Ascending aorta (tissue), 2 donors: ENCODE measurements at regions not wholly inside any gene's neighbourhood (a gene's known extent, or its start where the extent isn't known, plus 50 kb on each side); places are given as distances from the start of the nearest gene placed in this dataset.

Source experiments
- DNase-seq, 2 donors: peaks; one replicate each; pipeline ENCODE4 v3.0.0-alpha.2; 2019; ENCODE audit warnings: low spot score in 2 of 2
- H3K27ac ChIP-seq, 2 donors: fragments of 200-600 bp; sonication (generic); one replicate each; pipeline ENCODE4 v1.5.1; 2016 to 2017; ENCODE audit warnings: mild to moderate bottlenecking in 1 of 2
- H3K27me3 ChIP-seq: fragments of 200-600 bp; sonication (generic); one replicate; pipeline ENCODE4 v1.5.1; 2017
- H3K36me3 ChIP-seq, 2 donors: fragments of 200-600 bp; sonication (generic); one replicate each; pipeline ENCODE4 v1.5.1; 2016
- H3K4me1 ChIP-seq, 2 donors: fragments of 200-600 bp; sonication (generic); one replicate each; pipeline ENCODE4 v1.5.1; 2016 to 2017; ENCODE audit warnings: mild to moderate bottlenecking in 1 of 2
- H3K4me3 ChIP-seq, 2 donors: fragments of 200-600 bp; sonication (generic); one replicate each; pipeline ENCODE4 v1.5.1; 2016 to 2017; ENCODE audit warnings: mild to moderate bottlenecking in 1 of 2
- H3K9me3 ChIP-seq, 2 donors: fragments of 200-600 bp; sonication (generic); one replicate each; pipeline ENCODE4 v1.5.1; 2016
- CTCF ChIP-seq, 3 experiments: fragments of 200-600 bp in 2 of 3; fragments of 450-650 bp in 1 of 3; sonication (generic) in 2 of 3; IDR thresholded peaks; one replicate each; pipeline ENCODE4 v1.5.1; 2016 to 2019; ENCODE audit warnings: antibody characterized with exemption in 3 of 3, mild to moderate bottlenecking in 1 of 3, moderate library complexity in 1 of 3
- intact Hi-C: fragments of 100-400 bp; cut with DNase I; formaldehyde crosslinking; loops from one replicate; pipeline ENCODE4 v1.15.1; 2023

GRCh38 chr2:67462738-67463496 lies 65.8 kb downstream of the ETAA1 start:
- TF ChIP-seq CTCF (IDR thresholded peaks at IDR 0.05), result no peak
- Histone ChIP-seq H3K9me3 (no peaks in the 10 kb centered on the region), H3K4me3 (no peak overlapping the region), H3K4me1 (no peaks in the 10 kb centered on the region), H3K36me3 (no peaks in the 10 kb centered on the region), H3K27me3 (no peaks in the 10 kb centered on the region), H3K27ac (no peak overlapping the region)
- intact Hi-C loops, result no loop called here
- no peak for DNase-seq

GRCh38 chr2:67463810-67464209 lies 66.7 kb downstream of the ETAA1 start:
- Histone ChIP-seq H3K27ac (no peak overlapping the region), H3K36me3 (no peaks in the 10 kb centered on the region), H3K4me3 (no peak overlapping the region), H3K4me1 (no peaks in the 10 kb centered on the region), H3K27me3 (no peaks in the 10 kb centered on the region), H3K9me3 (no peaks in the 10 kb centered on the region)
- TF ChIP-seq CTCF (IDR thresholded peaks at IDR 0.05), result no peak
- intact Hi-C loops, result no loop called here
- DNase-seq, result no peak

GRCh38 chr2:67465623-67466022 lies 68.5 kb downstream of the ETAA1 start:
- H3K36me3 ChIP-seq, result no peaks in the 10 kb centered on the region
- no peak for DNase-seq
- H3K4me1 ChIP-seq, result no peaks in the 10 kb centered on the region
- TF ChIP-seq CTCF (IDR thresholded peaks at IDR 0.05), result no peak
- no peak overlapping the region for H3K4me3 ChIP-seq
- H3K9me3 ChIP-seq, result no peaks in the 10 kb centered on the region
- no peak overlapping the region for H3K27ac ChIP-seq
- intact Hi-C loops, result no loop called here
- no peaks in the 10 kb centered on the region for H3K27me3 ChIP-seq

- no peak for TF ChIP-seq CTCF (IDR thresholded peaks at IDR 0.05)
- intact Hi-C loops, result no loop called here
- H3K36me3 ChIP-seq, result no peaks in the 10 kb centered on the region
- no peak overlapping the region for H3K27ac ChIP-seq
- no peak overlapping the region for H3K4me3 ChIP-seq
- no peaks in the 10 kb centered on the region for H3K27me3 ChIP-seq
- H3K9me3 ChIP-seq, result no peaks in the 10 kb centered on the region
- DNase-seq, result no peak
- no peaks in the 10 kb centered on the region for H3K4me1 ChIP-seq
Measured at GRCh38 chr2:67466734-67467133, 69.6 kb downstream of the ETAA1 start.

- no peak for DNase-seq
- H3K36me3 ChIP-seq, result no peaks in the 10 kb centered on the region
- intact Hi-C loops, result loop anchor here (10.0 kb wide), 1 partner anchor 563 kb away; no protein-coding TSS in a partner anchor
- no peak overlapping the region for H3K4me3 ChIP-seq
- H3K27me3 ChIP-seq, result no peaks in the 10 kb centered on the region
- no peak overlapping the region for H3K27ac ChIP-seq
- no peak for TF ChIP-seq CTCF (IDR thresholded peaks at IDR 0.05)
- H3K9me3 ChIP-seq, result no peaks in the 10 kb centered on the region
- no peaks in the 10 kb centered on the region for H3K4me1 ChIP-seq
Measured at GRCh38 chr2:67471681-67472080, 74.5 kb downstream of the ETAA1 start.
